HEK293 (cell line): ENCODE measurements at regions not wholly inside any gene's neighbourhood (a gene's known extent, or its start where the extent isn't known, plus 50 kb on each side); places are given as distances from the start of the nearest gene placed in this dataset.

ENCODE experiments used
- CTCF ChIA-PET: fragments of 350-600 bp; formaldehyde crosslinking; extraction: SDS; loops from one replicate; lab custom pipeline; 2021; ENCODE audit warnings: antibody characterized with exemption; lab: Yijun Ruan, JAX
- POLR2A ChIA-PET: fragments of 300-600 bp; formaldehyde crosslinking; extraction: SDS; loops from one replicate; lab custom pipeline; 2020; ENCODE audit warnings: antibody characterized with exemption, inconsistent platforms; lab: Yijun Ruan, JAX
- H3K27ac ChIP-seq: fragments of 200-500 bp; sonication (Bioruptor generic); 2 replicates; pipeline ENCODE4 v1.5.1; 2014; ENCODE audit warnings: low read depth, low read length, control low read depth, inconsistent platforms; ENCODE audit errors: extremely low read depth
- H3K36me3 ChIP-seq, 2 experiments: fragments of 200-500 bp in 1 of 2; sonication (Bioruptor generic) in 1 of 2; 1 replicate in 1 of 2; 2 replicates in 1 of 2; pipeline ENCODE4 v1.5.1; 2014 to 2017; ENCODE audit warnings: inconsistent platforms in 2 of 2, low read length in 2 of 2; ENCODE audit not compliant: control insufficient read depth in 2 of 2, insufficient read depth in 1 of 2
- H3K4me1 ChIP-seq: fragments of 200-500 bp; sonication (Bioruptor generic); 2 replicates; pipeline ENCODE4 v1.5.1; 2014; ENCODE audit warnings: mild to moderate bottlenecking, low read length, inconsistent platforms; ENCODE audit not compliant: control insufficient read depth, insufficient read depth
- H3K4me3 ChIP-seq: 2 replicates; pipeline ENCODE4 v1.5.1; 2011; ENCODE audit warnings: low read depth, mild to moderate bottlenecking, control low read depth, low read length, moderate library complexity
- H3K9me3 ChIP-seq: fragments of 200-500 bp; sonication (Bioruptor generic); 2 replicates; pipeline ENCODE4 v1.5.1; 2014; ENCODE audit warnings: low read depth, low read length, inconsistent platforms; ENCODE audit not compliant: control insufficient read depth, insufficient read depth
- GFI1B ChIP-seq: fragments of 450-650 bp; formaldehyde crosslinking; IDR thresholded peaks from 2 replicates; pipeline ENCODE4 v1.5.1; 2016; ENCODE audit warnings: missing biosample characterization, missing genetic modification characterization
- KLF8 ChIP-seq: fragments of 450-650 bp; formaldehyde crosslinking; IDR thresholded peaks from 2 replicates; pipeline ENCODE4 v1.5.1; 2016; ENCODE audit warnings: missing biosample characterization, missing genetic modification characterization
- REST ChIP-seq: fragments of 450-650 bp; formaldehyde crosslinking; IDR thresholded peaks from 2 replicates; pipeline ENCODE4 v1.5.1; 2016; ENCODE audit warnings: missing biosample characterization, missing genetic modification characterization
- SP7 ChIP-seq: fragments of 450-650 bp; formaldehyde crosslinking; IDR thresholded peaks from 2 replicates; pipeline ENCODE4 v1.5.1; 2016; ENCODE audit warnings: missing biosample characterization, missing genetic modification characterization
- YY2 ChIP-seq: fragments of 450-650 bp; formaldehyde crosslinking; IDR thresholded peaks from 2 replicates; pipeline ENCODE4 v1.5.1; 2016; ENCODE audit warnings: missing biosample characterization, missing genetic modification characterization
- ZBTB1 ChIP-seq: fragments of 450-650 bp; formaldehyde crosslinking; IDR thresholded peaks from 2 replicates; pipeline ENCODE4 v1.5.1; 2016; ENCODE audit warnings: missing biosample characterization, missing genetic modification characterization
- ZIC2 ChIP-seq: fragments of 450-650 bp; formaldehyde crosslinking; IDR thresholded peaks from 2 replicates; pipeline ENCODE4 v1.5.1; 2016; ENCODE audit warnings: missing biosample characterization, missing genetic modification characterization
- ZNF114 ChIP-seq: fragments of 450-650 bp; formaldehyde crosslinking; IDR thresholded peaks from 2 replicates; pipeline ENCODE4 v1.5.0; 2017; ENCODE audit warnings: missing biosample characterization, missing genetic modification characterization
- ZNF202 ChIP-seq: fragments of 450-650 bp; formaldehyde crosslinking; IDR thresholded peaks from 2 replicates; pipeline ENCODE4 v1.5.1; 2016; ENCODE audit warnings: missing biosample characterization, missing genetic modification characterization, borderline replicate concordance
- ZNF221 ChIP-seq: fragments of 450-650 bp; formaldehyde crosslinking; IDR thresholded peaks from 2 replicates; pipeline ENCODE4 v1.5.1; 2017; ENCODE audit warnings: missing biosample characterization, missing genetic modification characterization, borderline replicate concordance
- ZNF248 ChIP-seq: fragments of 450-650 bp; formaldehyde crosslinking; IDR thresholded peaks from 2 replicates; pipeline ENCODE4 v1.5.1; 2017; ENCODE audit warnings: missing biosample characterization, missing genetic modification characterization
- ZNF433 ChIP-seq: fragments of 450-650 bp; formaldehyde crosslinking; IDR thresholded peaks from 2 replicates; pipeline ENCODE4 v1.5.1; 2016; ENCODE audit warnings: missing biosample characterization, missing genetic modification characterization, low read depth
- ZNF473 ChIP-seq: fragments of 450-650 bp; formaldehyde crosslinking; IDR thresholded peaks from 2 replicates; pipeline ENCODE4 v1.5.1; 2017; ENCODE audit warnings: missing biosample characterization, missing genetic modification characterization
- ZNF585B ChIP-seq: fragments of 450-650 bp; formaldehyde crosslinking; IDR thresholded peaks from 2 replicates; pipeline ENCODE4 v1.5.1; 2016; ENCODE audit warnings: missing biosample characterization, missing genetic modification characterization
- TF ChIP-seq, protein P1 (sequence below): fragments of 450-650 bp; formaldehyde crosslinking; IDR thresholded peaks from 2 replicates; pipeline ENCODE4 v1.5.1; 2016; ENCODE audit warnings: missing biosample characterization, missing genetic modification characterization
- TF ChIP-seq, protein P2 (sequence below): fragments of 450-650 bp; formaldehyde crosslinking; IDR thresholded peaks from 2 replicates; pipeline ENCODE4 v1.5.1; 2016; ENCODE audit warnings: missing biosample characterization, missing genetic modification characterization
- TF ChIP-seq, protein P3 (sequence below): fragments of 450-650 bp; formaldehyde crosslinking; IDR thresholded peaks from 2 replicates; pipeline ENCODE4 v1.5.1; 2016; ENCODE audit warnings: missing biosample characterization, missing genetic modification characterization
- TF ChIP-seq, protein P4 (sequence below): fragments of 450-650 bp; formaldehyde crosslinking; IDR thresholded peaks from 2 replicates; pipeline ENCODE4 v1.5.1; 2017; ENCODE audit warnings: missing biosample characterization, missing genetic modification characterization

DNA sequence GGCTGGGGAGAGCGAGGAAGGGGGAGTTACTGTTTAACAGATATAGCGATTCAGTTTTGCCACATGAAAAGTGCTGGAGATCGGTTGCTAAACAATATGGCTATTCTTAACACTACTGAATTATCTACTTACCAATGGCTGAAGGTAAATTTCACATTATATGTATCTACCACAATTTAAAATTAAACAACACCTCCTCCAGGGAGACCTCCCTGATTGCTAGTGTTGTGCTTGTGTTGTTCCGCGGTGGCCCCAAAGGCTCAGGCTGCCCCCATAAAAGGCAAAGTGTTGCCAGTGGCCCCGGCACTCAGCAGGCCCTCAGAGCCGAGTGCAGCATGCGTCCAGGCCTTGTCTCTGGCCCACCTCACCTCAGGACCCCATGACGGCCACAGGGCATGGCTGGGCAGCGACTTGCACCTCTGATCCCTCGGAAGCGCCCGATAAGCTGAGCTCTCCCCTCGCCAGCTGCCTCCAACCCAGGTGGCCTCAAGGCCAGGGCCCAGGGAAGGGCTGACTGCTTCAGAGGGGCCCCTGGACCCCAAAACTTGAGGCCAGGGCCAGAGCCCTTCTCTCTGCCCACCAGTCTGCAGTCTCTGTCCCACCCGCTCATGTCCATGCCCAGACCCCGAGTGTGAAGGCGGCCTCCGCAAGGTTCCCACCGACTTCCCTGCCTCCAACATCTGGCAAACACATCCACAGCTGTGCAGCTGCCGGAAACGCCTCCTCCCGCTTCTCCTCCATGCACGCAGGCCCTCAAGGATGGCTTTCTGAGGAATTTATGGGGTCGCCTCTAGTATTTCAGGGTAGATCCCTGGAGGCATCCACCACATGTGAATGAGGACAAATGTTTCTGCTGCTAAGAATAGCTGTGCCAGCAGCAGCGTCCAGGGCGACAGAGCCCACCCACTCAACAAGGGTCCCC is 60.0 kb downstream of the NCOR2 start:
- CTCF ChIA-PET, result interaction anchor here (0.6 kb wide), 1 partner anchor 213 kb away, joined by 4 read pairs; no protein-coding TSS in a partner anchor
- Histone ChIP-seq H3K4me3 (no peak overlapping the region), H3K9me3 (no peaks in the 10 kb centered on the region), H3K27ac (peak overlapping the region; percentile 30; the same call in 1 of the 2 replicates), H3K4me1 (peaks cover 19% of the 10 kb centered on the region), H3K36me3 (peaks cover 0 to 3% of the 10 kb centered on the region in 2 experiments; a peak in 1 of 3 replicates)
- POLR2A ChIA-PET, result interaction anchor here (1.9 kb wide), 1 partner anchor 10 kb away, joined by 6 read pairs; no protein-coding TSS in a partner anchor
- TF ChIP-seq, protein P1, sequence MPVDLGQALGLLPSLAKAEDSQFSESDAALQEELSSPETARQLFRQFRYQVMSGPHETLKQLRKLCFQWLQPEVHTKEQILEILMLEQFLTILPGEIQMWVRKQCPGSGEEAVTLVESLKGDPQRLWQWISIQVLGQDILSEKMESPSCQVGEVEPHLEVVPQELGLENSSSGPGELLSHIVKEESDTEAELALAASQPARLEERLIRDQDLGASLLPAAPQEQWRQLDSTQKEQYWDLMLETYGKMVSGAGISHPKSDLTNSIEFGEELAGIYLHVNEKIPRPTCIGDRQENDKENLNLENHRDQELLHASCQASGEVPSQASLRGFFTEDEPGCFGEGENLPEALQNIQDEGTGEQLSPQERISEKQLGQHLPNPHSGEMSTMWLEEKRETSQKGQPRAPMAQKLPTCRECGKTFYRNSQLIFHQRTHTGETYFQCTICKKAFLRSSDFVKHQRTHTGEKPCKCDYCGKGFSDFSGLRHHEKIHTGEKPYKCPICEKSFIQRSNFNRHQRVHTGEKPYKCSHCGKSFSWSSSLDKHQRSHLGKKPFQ (tag by site-specific recombination), result 0 out of 2 replicates have a peak, but pooled peaks have one; percentile 21
- TF ChIP-seq ZNF221, result no peak
- TF ChIP-seq, protein P2, sequence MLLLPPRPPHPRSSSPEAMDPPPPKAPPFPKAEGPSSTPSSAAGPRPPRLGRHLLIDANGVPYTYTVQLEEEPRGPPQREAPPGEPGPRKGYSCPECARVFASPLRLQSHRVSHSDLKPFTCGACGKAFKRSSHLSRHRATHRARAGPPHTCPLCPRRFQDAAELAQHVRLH (tag by site-specific recombination), result 0 out of 2 replicates have a peak, but pooled peaks have one; percentile 31

- peak overlapping the region; percentile 30; the same call in 1 of the 2 replicates for H3K27ac ChIP-seq
- TF ChIP-seq ZIC2 (tag by site-specific recombination) (peak; percentile 33), SP7 (tag by site-specific recombination) (no peak; the same call in none of the 2 replicates)
- TF ChIP-seq, protein P3, sequence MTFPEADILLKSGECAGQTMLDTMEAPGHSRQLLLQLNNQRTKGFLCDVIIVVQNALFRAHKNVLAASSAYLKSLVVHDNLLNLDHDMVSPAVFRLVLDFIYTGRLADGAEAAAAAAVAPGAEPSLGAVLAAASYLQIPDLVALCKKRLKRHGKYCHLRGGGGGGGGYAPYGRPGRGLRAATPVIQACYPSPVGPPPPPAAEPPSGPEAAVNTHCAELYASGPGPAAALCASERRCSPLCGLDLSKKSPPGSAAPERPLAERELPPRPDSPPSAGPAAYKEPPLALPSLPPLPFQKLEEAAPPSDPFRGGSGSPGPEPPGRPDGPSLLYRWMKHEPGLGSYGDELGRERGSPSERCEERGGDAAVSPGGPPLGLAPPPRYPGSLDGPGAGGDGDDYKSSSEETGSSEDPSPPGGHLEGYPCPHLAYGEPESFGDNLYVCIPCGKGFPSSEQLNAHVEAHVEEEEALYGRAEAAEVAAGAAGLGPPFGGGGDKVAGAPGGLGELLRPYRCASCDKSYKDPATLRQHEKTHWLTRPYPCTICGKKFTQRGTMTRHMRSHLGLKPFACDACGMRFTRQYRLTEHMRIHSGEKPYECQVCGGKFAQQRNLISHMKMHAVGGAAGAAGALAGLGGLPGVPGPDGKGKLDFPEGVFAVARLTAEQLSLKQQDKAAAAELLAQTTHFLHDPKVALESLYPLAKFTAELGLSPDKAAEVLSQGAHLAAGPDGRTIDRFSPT (tag by site-specific recombination), result 0 out of 2 replicates have a peak, but pooled peaks have one; percentile 4
- TF ChIP-seq, all 188 proteins: peak for 2
- peaks cover 0 to 3% of the 10 kb centered on the region in 2 experiments; a peak in 1 of 3 replicates for H3K36me3 ChIP-seq
- H3K4me1 ChIP-seq, result peaks cover 19% of the 10 kb centered on the region
- ChIA-PET CTCF (no interaction called here), POLR2A (interaction anchor here (1.9 kb wide), 1 partner anchor 10 kb away, joined by 6 read pairs; no protein-coding TSS in a partner anchor)
- no peak overlapping the region for H3K4me3 ChIP-seq
- H3K9me3 ChIP-seq, result no peaks in the 10 kb centered on the region
These were observed 60.6 kb downstream of the NCOR2 start for GRCh38 chr12:124506832-124507153.

- H3K36me3 ChIP-seq, result peaks cover 0 to 3% of the 10 kb centered on the region in 2 experiments; a peak in 1 of 3 replicates
- peak overlapping the region; percentile 30; the same call in 1 of the 2 replicates for H3K27ac ChIP-seq
- H3K9me3 ChIP-seq, result no peaks in the 10 kb centered on the region
- CTCF ChIA-PET, result no interaction called here
- H3K4me1 ChIP-seq, result peaks cover 19% of the 10 kb centered on the region
- no peak overlapping the region for H3K4me3 ChIP-seq
- POLR2A ChIA-PET, result interaction anchor here (1.9 kb wide), 1 partner anchor 11 kb away, joined by 6 read pairs; no protein-coding TSS in a partner anchor
- no peak for TF ChIP-seq ZBTB1 (tag by site-specific recombination)
- no peak for TF ChIP-seq ZNF248 (tag by site-specific recombination)
- no peak for TF ChIP-seq KLF8 (tag by site-specific recombination)
- no peak for TF ChIP-seq GFI1B (tag by site-specific recombination)
- no peak for TF ChIP-seq ZNF473 (tag by site-specific recombination)
- no peak for TF ChIP-seq YY2 (tag by site-specific recombination)
- TF ChIP-seq ZNF202 (tag by site-specific recombination), result no peak
- no peak for TF ChIP-seq ZNF433 (tag by site-specific recombination)
- TF ChIP-seq REST (tag by site-specific recombination), result no peak
- TF ChIP-seq, protein P4, sequence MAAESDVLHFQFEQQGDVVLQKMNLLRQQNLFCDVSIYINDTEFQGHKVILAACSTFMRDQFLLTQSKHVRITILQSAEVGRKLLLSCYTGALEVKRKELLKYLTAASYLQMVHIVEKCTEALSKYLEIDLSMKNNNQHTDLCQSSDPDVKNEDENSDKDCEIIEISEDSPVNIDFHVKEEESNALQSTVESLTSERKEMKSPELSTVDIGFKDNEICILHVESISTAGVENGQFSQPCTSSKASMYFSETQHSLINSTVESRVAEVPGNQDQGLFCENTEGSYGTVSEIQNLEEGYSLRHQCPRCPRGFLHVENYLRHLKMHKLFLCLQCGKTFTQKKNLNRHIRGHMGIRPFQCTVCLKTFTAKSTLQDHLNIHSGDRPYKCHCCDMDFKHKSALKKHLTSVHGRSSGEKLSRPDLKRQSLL (tag by site-specific recombination), result no peak
- TF ChIP-seq, protein P2 (tag by site-specific recombination), result no peak
- TF ChIP-seq ZNF114 (tag by site-specific recombination), result no peak
- TF ChIP-seq ZNF585B, result no peak
These were observed 61.1 kb downstream of the NCOR2 start for GRCh38 chr12:124506145-124506831.
